ENCODE measurements at regions not wholly inside any gene's neighbourhood (a gene's known extent, or its start where the extent isn't known, plus 50 kb on each side); places are given as distances from the start of the nearest gene placed in this dataset.

GRCh38 chr2:198253995-198254394 lies 449.6 kb downstream of the PLCL1 start:
- TF ChIP-seq, protein P1, sequence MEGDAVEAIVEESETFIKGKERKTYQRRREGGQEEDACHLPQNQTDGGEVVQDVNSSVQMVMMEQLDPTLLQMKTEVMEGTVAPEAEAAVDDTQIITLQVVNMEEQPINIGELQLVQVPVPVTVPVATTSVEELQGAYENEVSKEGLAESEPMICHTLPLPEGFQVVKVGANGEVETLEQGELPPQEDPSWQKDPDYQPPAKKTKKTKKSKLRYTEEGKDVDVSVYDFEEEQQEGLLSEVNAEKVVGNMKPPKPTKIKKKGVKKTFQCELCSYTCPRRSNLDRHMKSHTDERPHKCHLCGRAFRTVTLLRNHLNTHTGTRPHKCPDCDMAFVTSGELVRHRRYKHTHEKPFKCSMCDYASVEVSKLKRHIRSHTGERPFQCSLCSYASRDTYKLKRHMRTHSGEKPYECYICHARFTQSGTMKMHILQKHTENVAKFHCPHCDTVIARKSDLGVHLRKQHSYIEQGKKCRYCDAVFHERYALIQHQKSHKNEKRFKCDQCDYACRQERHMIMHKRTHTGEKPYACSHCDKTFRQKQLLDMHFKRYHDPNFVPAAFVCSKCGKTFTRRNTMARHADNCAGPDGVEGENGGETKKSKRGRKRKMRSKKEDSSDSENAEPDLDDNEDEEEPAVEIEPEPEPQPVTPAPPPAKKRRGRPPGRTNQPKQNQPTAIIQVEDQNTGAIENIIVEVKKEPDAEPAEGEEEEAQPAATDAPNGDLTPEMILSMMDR (conservative IDR thresholded peaks at IDR 0.05; ENCODE audit: low read depth, low read length), result no peak
- no peak for TF ChIP-seq EZH2 (IDR thresholded peaks at IDR 0.05; ENCODE audit: borderline replicate concordance, low read depth, low read length, poor library complexity, severe bottlenecking)

Measured in A673 (cell line).